ENCODE measurements at regions not wholly inside any gene's neighbourhood (a gene's known extent, or its start where the extent isn't known, plus 50 kb on each side); places are given as distances from the start of the nearest gene placed in this dataset.

GRCh38 chr4:132982151-132982550, 166.9 kb upstream of the PCDH10 start:
- no peaks in the 10 kb centered on the region for H3K9me3 ChIP-seq (ENCODE audit: control insufficient read depth, insufficient read depth, low read length)
- H3K27me3 ChIP-seq (ENCODE audit: control insufficient read depth, insufficient read depth, low read length) = no peaks in the 10 kb centered on the region
- peaks cover 21% of the 10 kb centered on the region for H3K4me1 ChIP-seq (ENCODE audit: control insufficient read depth, insufficient read depth, low read length)
- H3K4me3 ChIP-seq (ENCODE audit: low read depth, low read length) = no peak overlapping the region
- no peaks in the 10 kb centered on the region for H3K36me3 ChIP-seq (ENCODE audit: control insufficient read depth, insufficient read depth, low read length)
- H3K9ac ChIP-seq (ENCODE audit: low read depth, low read length) = no peak overlapping the region

- Histone ChIP-seq H3K27me3 (ENCODE audit: control insufficient read depth, insufficient read depth, low read length) (no peaks in the 10 kb centered on the region), H3K9me3 (ENCODE audit: control insufficient read depth, insufficient read depth, low read length) (no peaks in the 10 kb centered on the region), H3K4me3 (ENCODE audit: low read depth, low read length) (no peak overlapping the region), H3K4me1 (ENCODE audit: control insufficient read depth, insufficient read depth, low read length) (no peaks in the 10 kb centered on the region), H3K9ac (ENCODE audit: low read depth, low read length) (no peak overlapping the region), H3K36me3 (ENCODE audit: control insufficient read depth, insufficient read depth, low read length) (no peaks in the 10 kb centered on the region)
Observed at GRCh38 chr4:132991111-132991510, 158.0 kb upstream of the PCDH10 start.

- no peak overlapping the region for H3K9ac ChIP-seq (ENCODE audit: low read depth, low read length)
Observed at GRCh38 chr4:132992686-132993085, 156.4 kb upstream of the PCDH10 start.

GRCh38 chr4:132998585-132999230, 150.4 kb upstream of the PCDH10 start:
- H3K9me3 ChIP-seq (ENCODE audit: control insufficient read depth, insufficient read depth, low read length) = no peaks in the 10 kb centered on the region
- no peak overlapping the region for H3K4me3 ChIP-seq (ENCODE audit: low read depth, low read length)
- no peaks in the 10 kb centered on the region for H3K4me1 ChIP-seq (ENCODE audit: control insufficient read depth, insufficient read depth, low read length)
- no peaks in the 10 kb centered on the region for H3K36me3 ChIP-seq (ENCODE audit: control insufficient read depth, insufficient read depth, low read length)
- no peaks in the 10 kb centered on the region for H3K27me3 ChIP-seq (ENCODE audit: control insufficient read depth, insufficient read depth, low read length)
- no peak overlapping the region for H3K9ac ChIP-seq (ENCODE audit: low read depth, low read length)

More at GRCh38 chr4:132992686-132993085, 156.4 kb upstream of the PCDH10 start:
- H3K4me3 ChIP-seq (ENCODE audit: low read depth, low read length) = no peak overlapping the region
- no peaks in the 10 kb centered on the region for H3K36me3 ChIP-seq (ENCODE audit: control insufficient read depth, insufficient read depth, low read length)
- H3K27me3 ChIP-seq (ENCODE audit: control insufficient read depth, insufficient read depth, low read length) = no peaks in the 10 kb centered on the region
- H3K9me3 ChIP-seq (ENCODE audit: control insufficient read depth, insufficient read depth, low read length) = no peaks in the 10 kb centered on the region
- H3K4me1 ChIP-seq (ENCODE audit: control insufficient read depth, insufficient read depth, low read length) = no peaks in the 10 kb centered on the region

- no peaks in the 10 kb centered on the region for H3K27me3 ChIP-seq (ENCODE audit: control insufficient read depth, insufficient read depth, low read length)
- no peak overlapping the region for H3K4me3 ChIP-seq (ENCODE audit: low read depth, low read length)
- H3K9ac ChIP-seq (ENCODE audit: low read depth, low read length) = no peak overlapping the region
- H3K36me3 ChIP-seq (ENCODE audit: control insufficient read depth, insufficient read depth, low read length) = no peaks in the 10 kb centered on the region
- no peaks in the 10 kb centered on the region for H3K9me3 ChIP-seq (ENCODE audit: control insufficient read depth, insufficient read depth, low read length)
- H3K4me1 ChIP-seq (ENCODE audit: control insufficient read depth, insufficient read depth, low read length) = no peaks in the 10 kb centered on the region
Observed at GRCh38 chr4:133000012-133000411, 149.1 kb upstream of the PCDH10 start.

GRCh38 chr4:133003169-133003568, 145.9 kb upstream of the PCDH10 start:
- no peak overlapping the region for H3K9ac ChIP-seq (ENCODE audit: low read depth, low read length)
- no peaks in the 10 kb centered on the region for H3K27me3 ChIP-seq (ENCODE audit: control insufficient read depth, insufficient read depth, low read length)
- H3K4me3 ChIP-seq (ENCODE audit: low read depth, low read length) = no peak overlapping the region
- no peaks in the 10 kb centered on the region for H3K36me3 ChIP-seq (ENCODE audit: control insufficient read depth, insufficient read depth, low read length)
- H3K4me1 ChIP-seq (ENCODE audit: control insufficient read depth, insufficient read depth, low read length) = no peaks in the 10 kb centered on the region
- H3K9me3 ChIP-seq (ENCODE audit: control insufficient read depth, insufficient read depth, low read length) = no peaks in the 10 kb centered on the region

- Histone ChIP-seq H3K9ac (ENCODE audit: low read depth, low read length) (no peak overlapping the region), H3K9me3 (ENCODE audit: control insufficient read depth, insufficient read depth, low read length) (no peaks in the 10 kb centered on the region), H3K4me3 (ENCODE audit: low read depth, low read length) (no peak overlapping the region), H3K4me1 (ENCODE audit: control insufficient read depth, insufficient read depth, low read length) (no peaks in the 10 kb centered on the region), H3K36me3 (ENCODE audit: control insufficient read depth, insufficient read depth, low read length) (no peaks in the 10 kb centered on the region), H3K27me3 (ENCODE audit: control insufficient read depth, insufficient read depth, low read length) (no peaks in the 10 kb centered on the region)
Observed at GRCh38 chr4:133014473-133015135, 134.5 kb upstream of the PCDH10 start.

- Histone ChIP-seq H3K4me1 (ENCODE audit: control insufficient read depth, insufficient read depth, low read length) (no peaks in the 10 kb centered on the region), H3K9me3 (ENCODE audit: control insufficient read depth, insufficient read depth, low read length) (no peaks in the 10 kb centered on the region), H3K27me3 (ENCODE audit: control insufficient read depth, insufficient read depth, low read length) (no peaks in the 10 kb centered on the region), H3K4me3 (ENCODE audit: low read depth, low read length) (no peak overlapping the region), H3K9ac (ENCODE audit: low read depth, low read length) (no peak overlapping the region), H3K36me3 (ENCODE audit: control insufficient read depth, insufficient read depth, low read length) (no peaks in the 10 kb centered on the region)
Observed at GRCh38 chr4:133045288-133045687, 103.8 kb upstream of the PCDH10 start.

- no peak overlapping the region for H3K9ac ChIP-seq (ENCODE audit: low read depth, low read length)
- H3K4me3 ChIP-seq (ENCODE audit: low read depth, low read length) = no peak overlapping the region
- H3K4me1 ChIP-seq (ENCODE audit: control insufficient read depth, insufficient read depth, low read length) = no peaks in the 10 kb centered on the region
- no peaks in the 10 kb centered on the region for H3K27me3 ChIP-seq (ENCODE audit: control insufficient read depth, insufficient read depth, low read length)
- H3K36me3 ChIP-seq (ENCODE audit: control insufficient read depth, insufficient read depth, low read length) = no peaks in the 10 kb centered on the region
- no peaks in the 10 kb centered on the region for H3K9me3 ChIP-seq (ENCODE audit: control insufficient read depth, insufficient read depth, low read length)
Observed at GRCh38 chr4:133046156-133046555, 102.9 kb upstream of the PCDH10 start.

- H3K9me3 ChIP-seq (ENCODE audit: control insufficient read depth, insufficient read depth, low read length) = no peaks in the 10 kb centered on the region
- H3K4me3 ChIP-seq (ENCODE audit: low read depth, low read length) = no peak overlapping the region
- no peaks in the 10 kb centered on the region for H3K27me3 ChIP-seq (ENCODE audit: control insufficient read depth, insufficient read depth, low read length)
- H3K4me1 ChIP-seq (ENCODE audit: control insufficient read depth, insufficient read depth, low read length) = no peaks in the 10 kb centered on the region
- H3K9ac ChIP-seq (ENCODE audit: low read depth, low read length) = no peak overlapping the region
- no peaks in the 10 kb centered on the region for H3K36me3 ChIP-seq (ENCODE audit: control insufficient read depth, insufficient read depth, low read length)
Observed at GRCh38 chr4:133058701-133059100, 90.4 kb upstream of the PCDH10 start.

- no peaks in the 10 kb centered on the region for H3K27me3 ChIP-seq (ENCODE audit: control insufficient read depth, insufficient read depth, low read length)
- H3K9me3 ChIP-seq (ENCODE audit: control insufficient read depth, insufficient read depth, low read length) = no peaks in the 10 kb centered on the region
- no peaks in the 10 kb centered on the region for H3K4me1 ChIP-seq (ENCODE audit: control insufficient read depth, insufficient read depth, low read length)
- H3K4me3 ChIP-seq (ENCODE audit: low read depth, low read length) = no peak overlapping the region
- no peaks in the 10 kb centered on the region for H3K36me3 ChIP-seq (ENCODE audit: control insufficient read depth, insufficient read depth, low read length)
- no peak overlapping the region for H3K9ac ChIP-seq (ENCODE audit: low read depth, low read length)
Observed at GRCh38 chr4:133059117-133059516, 90.0 kb upstream of the PCDH10 start.

- Histone ChIP-seq H3K36me3 (ENCODE audit: control insufficient read depth, insufficient read depth, low read length) (no peaks in the 10 kb centered on the region), H3K4me3 (ENCODE audit: low read depth, low read length) (no peak overlapping the region), H3K4me1 (ENCODE audit: control insufficient read depth, insufficient read depth, low read length) (no peaks in the 10 kb centered on the region), H3K27me3 (ENCODE audit: control insufficient read depth, insufficient read depth, low read length) (no peaks in the 10 kb centered on the region), H3K9me3 (ENCODE audit: control insufficient read depth, insufficient read depth, low read length) (no peaks in the 10 kb centered on the region), H3K9ac (ENCODE audit: low read depth, low read length) (no peak overlapping the region)
Observed at GRCh38 chr4:133062851-133063250, 86.2 kb upstream of the PCDH10 start.
